DLD1 (cell line): ENCODE measurements at regions not wholly inside any gene's neighbourhood (a gene's known extent, or its start where the extent isn't known, plus 50 kb on each side); places are given as distances from the start of the nearest gene placed in this dataset.
"Not testable (repeated sequence)": the region's sequence is repeated elsewhere in the genome, so short reads cannot be mapped to it uniquely, and the experiment has no call there.

Experiments used
- in situ Hi-C: cut with HindIII; loops from 2 replicates; pipeline ENCODE4 v1.10.0; 2017; ENCODE audit warnings: low sequenced_read_pairs

- in situ Hi-C loops, result no loop called here
Observed at GRCh38 chr13:62137629-62138405, 722.2 kb upstream of the PCDH20 start.

DNA sequence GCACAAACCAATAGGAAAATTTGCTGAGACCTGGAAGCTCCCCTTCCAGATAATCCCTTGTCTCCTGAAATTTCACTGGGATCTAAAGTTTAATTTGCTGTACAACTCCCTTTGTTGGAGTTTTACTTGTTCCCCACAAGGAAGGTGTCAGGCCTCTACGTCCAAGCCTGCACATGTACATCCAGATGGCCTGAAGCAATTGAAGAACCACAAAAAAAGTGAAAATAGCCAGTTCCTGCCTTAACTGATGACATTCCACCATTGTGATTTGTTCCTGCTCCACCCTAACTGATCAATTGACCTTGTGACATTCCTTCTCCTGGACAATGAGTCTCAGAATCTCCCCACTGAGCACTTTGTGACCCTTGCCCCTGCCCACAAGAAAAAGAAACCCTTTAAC lies 716.0 kb upstream of the PCDH20 start:
- in situ Hi-C loops, result no loop called here

DNA sequence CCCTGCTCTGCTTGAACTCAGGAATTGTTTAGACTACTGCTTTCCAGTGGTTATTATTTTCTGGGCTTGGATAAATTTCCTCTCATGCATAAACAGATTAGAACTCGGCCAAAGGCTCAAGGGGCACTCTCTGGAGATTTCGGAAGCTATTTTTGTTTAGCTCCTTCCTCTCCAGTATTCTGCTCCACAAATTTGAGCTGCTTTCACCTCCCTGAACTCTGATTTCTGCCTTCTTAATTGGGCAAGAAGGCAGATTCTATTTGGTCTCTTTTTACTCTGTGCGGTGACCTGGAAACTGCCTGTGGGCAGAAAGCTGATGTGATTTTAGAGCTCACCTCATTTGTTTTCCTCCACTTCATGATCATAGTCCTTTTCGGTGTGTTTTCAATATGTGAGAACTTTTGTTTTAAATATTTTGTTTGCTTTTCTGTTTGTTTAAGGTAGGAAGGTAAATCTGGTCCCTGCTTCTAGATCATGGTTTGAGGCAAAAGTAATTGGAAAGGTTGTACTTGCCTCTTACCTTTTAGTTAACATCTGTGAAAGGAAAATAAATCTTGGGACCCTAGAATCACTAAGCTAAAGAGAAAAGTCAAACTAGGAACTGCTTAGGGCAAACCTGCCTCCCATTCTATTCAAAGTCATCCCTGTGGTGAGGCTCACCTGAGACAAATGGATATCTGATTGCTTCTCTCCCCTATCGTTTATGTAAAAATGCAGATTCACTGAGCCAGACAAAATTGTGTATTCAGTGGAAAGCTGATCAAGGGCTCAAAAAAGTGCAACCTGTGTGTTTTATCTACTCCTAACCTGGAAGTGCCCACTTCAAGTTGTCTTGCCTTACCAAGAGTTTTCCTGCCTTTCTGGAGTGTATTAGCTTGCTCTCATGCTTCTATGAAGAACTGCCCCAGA lies 714.7 kb upstream of the PCDH20 start:
- in situ Hi-C loops, result no loop called here

GRCh38 chr13:62129000-62129551 lies 713.4 kb upstream of the PCDH20 start:
- in situ Hi-C loops, result no loop called here

DNA sequence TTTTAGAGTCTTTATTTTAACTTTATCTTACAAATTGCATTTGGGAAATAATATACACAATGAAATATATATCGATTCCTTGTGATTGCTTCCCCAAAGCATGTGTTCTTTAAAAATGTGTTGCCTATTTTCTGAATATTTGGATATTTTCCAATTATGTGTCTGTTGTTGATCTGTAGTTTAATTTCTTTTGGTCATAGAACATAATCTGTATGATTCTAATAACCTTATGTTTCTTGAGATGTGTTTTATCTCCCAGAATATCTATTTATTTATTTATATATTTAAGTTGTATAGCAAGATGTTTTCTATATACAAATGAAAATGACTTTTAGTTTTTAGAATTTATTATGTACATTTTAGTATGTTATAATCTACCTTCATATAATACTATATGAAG lies 710.8 kb upstream of the PCDH20 start:
- in situ Hi-C loops, result no loop called here

DNA sequence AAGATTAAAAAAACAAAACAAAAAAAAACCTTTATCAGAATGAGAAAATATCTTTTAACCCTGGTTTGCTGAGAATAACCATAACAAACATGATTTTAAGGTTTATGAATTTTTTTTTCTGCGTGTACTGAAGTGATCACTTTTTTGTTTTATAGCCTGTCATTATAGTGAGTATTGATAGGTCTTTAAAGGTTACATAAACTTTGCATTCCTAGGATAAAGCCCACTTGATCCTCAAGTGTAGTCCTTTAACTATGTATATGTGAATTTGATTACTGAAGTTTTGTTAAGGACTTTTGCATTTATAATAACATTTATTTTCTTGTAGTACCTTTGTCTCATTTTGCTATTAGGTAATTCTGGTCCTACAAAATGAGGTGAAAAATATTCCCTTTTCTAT lies 709.8 kb upstream of the PCDH20 start:
- in situ Hi-C loops, result no loop called here

DNA sequence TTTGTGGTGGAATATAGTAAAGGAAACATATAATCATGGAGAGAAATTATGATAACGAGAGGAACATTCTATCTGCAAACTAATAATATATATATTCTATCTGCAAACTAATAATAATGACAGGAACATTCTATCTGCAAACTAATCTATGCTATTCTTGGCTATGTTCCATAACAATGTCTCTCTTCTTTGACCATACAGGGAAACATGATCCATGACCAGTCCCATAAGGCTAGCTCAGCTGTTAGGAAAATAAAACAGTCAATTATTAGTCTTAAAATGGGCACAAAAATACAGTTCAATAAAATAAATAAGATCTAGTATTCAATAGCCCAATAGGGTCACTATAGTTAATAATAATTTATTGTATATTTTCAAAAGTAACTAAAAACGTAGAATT lies 707.8 kb upstream of the PCDH20 start:
- in situ Hi-C loops, result no loop called here

- in situ Hi-C loops, result no loop called here
Observed at GRCh38 chr13:62122434-62122833, 706.8 kb upstream of the PCDH20 start.

- in situ Hi-C loops, result no loop called here
Observed at GRCh38 chr13:62119739-62120700, 704.4 kb upstream of the PCDH20 start.

DNA sequence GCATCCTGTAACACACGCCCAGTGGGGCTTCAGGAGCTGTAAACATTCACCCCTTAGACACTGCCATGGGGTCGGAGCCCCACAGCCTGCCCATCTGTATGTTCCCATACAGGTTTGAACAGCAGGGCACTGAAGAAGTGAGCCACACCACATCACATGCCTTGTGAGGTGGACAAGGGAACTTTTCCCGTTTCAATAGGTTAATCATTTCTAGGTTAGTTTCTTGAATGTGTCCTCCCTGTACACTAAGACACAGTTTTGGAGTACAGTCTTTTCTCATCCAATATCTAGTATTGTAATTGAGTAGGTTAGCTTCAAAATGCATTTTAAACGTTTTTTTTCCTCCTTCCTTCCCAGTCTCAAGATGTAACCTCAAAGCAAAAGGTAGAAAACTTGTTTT lies 700.2 kb upstream of the PCDH20 start:
- in situ Hi-C loops, result no loop called here

DNA sequence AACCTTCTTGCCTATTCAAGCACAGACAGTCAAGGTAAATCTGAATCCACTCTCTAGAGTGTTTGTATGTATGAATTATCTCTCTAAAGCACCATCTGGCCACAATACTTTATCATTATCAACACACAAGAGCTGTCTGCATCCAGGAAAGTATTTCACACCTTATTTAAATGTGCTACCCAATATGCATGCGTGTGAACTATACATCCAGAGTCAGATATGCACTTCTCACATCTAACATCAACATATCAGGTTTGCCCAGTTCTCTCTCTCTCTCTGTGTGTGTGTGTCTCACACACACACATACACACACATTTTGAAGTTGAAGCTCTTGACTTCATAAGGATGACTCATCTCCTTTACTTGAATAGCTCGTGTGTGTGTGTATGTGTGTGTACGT lies 697.5 kb upstream of the PCDH20 start:
- in situ Hi-C loops, result no loop called here

- in situ Hi-C loops, result no loop called here
Observed at GRCh38 chr13:62110079-62110478, 694.4 kb upstream of the PCDH20 start.

GRCh38 chr13:62104136-62104535 lies 688.5 kb upstream of the PCDH20 start:
- in situ Hi-C loops, result not testable (repeated sequence)

DNA sequence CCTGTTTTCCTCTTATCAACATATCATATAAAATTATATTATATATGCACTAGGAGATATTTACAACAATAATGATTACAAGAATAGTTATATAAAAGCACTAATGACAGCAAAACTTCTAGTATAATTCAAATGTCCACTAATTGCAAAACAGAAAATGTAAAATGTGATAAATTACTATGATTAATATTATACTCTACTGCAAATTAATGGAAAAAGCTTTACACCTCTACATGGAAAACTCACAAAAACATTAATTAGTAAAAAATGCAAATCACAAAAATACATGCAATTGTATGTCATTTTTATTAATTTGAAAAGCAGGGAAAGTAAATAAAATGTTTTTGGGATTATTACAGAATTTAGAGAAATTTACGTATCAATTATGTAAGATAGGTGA lies 681.0 kb upstream of the PCDH20 start:
- in situ Hi-C loops, result no loop called here

GRCh38 chr13:62094932-62095331 lies 679.3 kb upstream of the PCDH20 start:
- in situ Hi-C loops, result no loop called here

- in situ Hi-C loops, result no loop called here
Observed at GRCh38 chr13:62093984-62094780, 678.5 kb upstream of the PCDH20 start.

DNA sequence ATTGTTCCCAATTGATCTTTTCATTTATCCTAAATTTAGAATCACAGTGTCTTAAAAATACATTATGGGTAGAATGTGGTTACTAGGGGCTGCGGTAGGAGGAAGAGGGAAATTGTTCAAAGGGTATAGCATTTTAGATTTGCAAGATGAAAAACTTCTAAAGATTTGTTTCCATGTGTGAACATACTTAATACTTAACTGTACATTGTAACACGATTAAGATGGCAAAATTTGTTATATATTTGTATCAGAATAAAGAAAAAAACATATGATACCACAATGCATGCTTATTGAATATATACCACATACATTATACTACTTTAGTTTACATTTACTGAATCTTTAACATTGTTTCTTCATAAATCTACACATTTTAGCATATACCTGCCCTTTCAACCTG lies 677.3 kb upstream of the PCDH20 start:
- in situ Hi-C loops, result no loop called here

DNA sequence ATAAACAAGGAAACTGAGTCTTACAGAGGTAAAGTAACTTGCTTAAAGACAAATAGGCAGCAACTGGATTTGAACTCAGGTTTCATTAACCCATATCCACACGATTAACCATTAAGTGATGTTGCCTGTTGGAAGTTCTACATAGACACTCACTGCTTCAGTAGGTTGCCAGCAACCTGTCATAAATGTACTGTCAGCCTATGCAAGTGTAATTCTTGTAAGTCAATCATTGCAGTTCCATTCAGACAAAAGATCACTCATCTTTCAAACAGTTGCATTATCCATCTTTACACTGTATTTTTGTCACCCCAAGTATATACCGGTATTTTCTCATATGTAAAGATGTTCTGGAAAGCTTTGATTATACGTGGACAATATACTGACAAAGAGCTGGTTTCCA lies 676.9 kb upstream of the PCDH20 start:
- in situ Hi-C loops, result no loop called here

DNA sequence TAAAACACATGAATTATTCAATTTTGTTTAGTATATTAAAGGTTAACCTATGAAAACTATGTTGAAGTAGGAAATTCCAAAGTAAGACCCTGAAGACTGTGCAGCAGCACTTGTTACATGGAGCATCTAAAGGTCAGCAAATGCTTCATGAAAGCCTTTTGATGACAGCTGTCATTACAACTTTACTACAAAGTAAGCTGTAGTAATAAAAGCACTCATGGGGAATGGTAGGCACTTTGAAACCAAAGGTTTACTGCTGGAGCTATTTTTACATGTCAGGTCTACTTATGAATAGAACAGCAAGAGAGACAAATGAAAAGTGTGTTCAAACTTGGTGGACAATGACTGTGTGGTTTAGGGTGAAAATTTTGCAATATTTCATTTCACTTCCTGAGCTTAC lies 672.5 kb upstream of the PCDH20 start:
- in situ Hi-C loops, result no loop called here

- in situ Hi-C loops, result no loop called here
Observed at GRCh38 chr13:62087124-62087523, 671.5 kb upstream of the PCDH20 start.
